LNCaP clone FGC (cell line): ENCODE measurements at regions not wholly inside any gene's neighbourhood (a gene's known extent, or its start where the extent isn't known, plus 50 kb on each side); places are given as distances from the start of the nearest gene placed in this dataset.
"Not testable (repeated sequence)": the region's sequence is repeated elsewhere in the genome, so short reads cannot be mapped to it uniquely, and the experiment has no call there.

ENCODE experiments used
- DNase-seq: peaks from one replicate; pipeline ENCODE4 v3.0.0-alpha.2; 2011; ENCODE audit warnings: low read depth
- H3K4me3 ChIP-seq: 2 replicates; pipeline ENCODE4 v1.5.1; 2011; ENCODE audit warnings: mild to moderate bottlenecking, low read depth, low read length, control low read depth
- CTCF ChIP-seq: IDR thresholded peaks from 2 replicates; pipeline ENCODE4 v1.5.1; 2012; ENCODE audit warnings: mild to moderate bottlenecking; ENCODE audit not compliant: control insufficient read depth, insufficient read depth; ENCODE audit errors: extremely low read depth

- no peak overlapping the region for H3K4me3 ChIP-seq
- TF ChIP-seq CTCF: no peak
- no peak for DNase-seq
These were observed 429.9 kb downstream of the SLITRK1 start for GRCh38 chr13:83452292-83452950.

GRCh38 chr13:83450591-83450990 lies 431.7 kb downstream of the SLITRK1 start:
- DNase-seq: no peak
- H3K4me3 ChIP-seq: no peak overlapping the region
- no peak for TF ChIP-seq CTCF

- no peak for DNase-seq
- H3K4me3 ChIP-seq: no peak overlapping the region
- TF ChIP-seq CTCF: no peak
These were observed 432.4 kb downstream of the SLITRK1 start for GRCh38 chr13:83449668-83450395.

GRCh38 chr13:83440465-83440864 lies 441.8 kb downstream of the SLITRK1 start:
- no peak overlapping the region for H3K4me3 ChIP-seq
- DNase-seq: no peak
- no peak for TF ChIP-seq CTCF

- not testable (repeated sequence) for H3K4me3 ChIP-seq, DNase-seq
These were observed 442.8 kb downstream of the SLITRK1 start for GRCh38 chr13:83439464-83439863.

- DNase-seq: no peak
- H3K4me3 ChIP-seq: no peak overlapping the region
- no peak for TF ChIP-seq CTCF
These were observed 458.4 kb downstream of the SLITRK1 start for GRCh38 chr13:83423861-83424260.

GRCh38 chr13:83423381-83423780 lies 458.9 kb downstream of the SLITRK1 start:
- no peak for TF ChIP-seq CTCF
- no peak for DNase-seq
- no peak overlapping the region for H3K4me3 ChIP-seq
